ENCODE measurements at regions not wholly inside any gene's neighbourhood (a gene's known extent, or its start where the extent isn't known, plus 50 kb on each side); places are given as distances from the start of the nearest gene placed in this dataset.

DNA sequence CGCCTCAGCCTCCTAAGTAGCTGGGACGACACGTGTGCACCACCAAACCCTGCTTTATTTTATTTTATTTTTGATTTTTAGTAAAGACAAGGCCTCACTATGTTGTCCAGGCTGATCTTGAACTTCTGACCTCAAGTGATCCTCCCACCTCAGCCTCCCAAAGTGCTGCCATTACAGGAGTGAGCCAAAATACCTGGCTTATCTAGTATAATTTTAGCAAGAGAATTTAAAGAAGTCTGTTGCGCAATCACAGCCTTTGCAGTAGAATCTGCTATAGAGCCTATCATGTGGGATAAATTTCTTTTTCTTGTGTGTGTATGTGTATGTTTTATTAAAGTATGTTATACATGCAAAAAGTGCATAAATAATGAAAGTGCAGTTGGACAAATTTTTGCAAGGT, 92.1 kb upstream of the ANKEF1 start:
- TF ChIP-seq, protein P1, sequence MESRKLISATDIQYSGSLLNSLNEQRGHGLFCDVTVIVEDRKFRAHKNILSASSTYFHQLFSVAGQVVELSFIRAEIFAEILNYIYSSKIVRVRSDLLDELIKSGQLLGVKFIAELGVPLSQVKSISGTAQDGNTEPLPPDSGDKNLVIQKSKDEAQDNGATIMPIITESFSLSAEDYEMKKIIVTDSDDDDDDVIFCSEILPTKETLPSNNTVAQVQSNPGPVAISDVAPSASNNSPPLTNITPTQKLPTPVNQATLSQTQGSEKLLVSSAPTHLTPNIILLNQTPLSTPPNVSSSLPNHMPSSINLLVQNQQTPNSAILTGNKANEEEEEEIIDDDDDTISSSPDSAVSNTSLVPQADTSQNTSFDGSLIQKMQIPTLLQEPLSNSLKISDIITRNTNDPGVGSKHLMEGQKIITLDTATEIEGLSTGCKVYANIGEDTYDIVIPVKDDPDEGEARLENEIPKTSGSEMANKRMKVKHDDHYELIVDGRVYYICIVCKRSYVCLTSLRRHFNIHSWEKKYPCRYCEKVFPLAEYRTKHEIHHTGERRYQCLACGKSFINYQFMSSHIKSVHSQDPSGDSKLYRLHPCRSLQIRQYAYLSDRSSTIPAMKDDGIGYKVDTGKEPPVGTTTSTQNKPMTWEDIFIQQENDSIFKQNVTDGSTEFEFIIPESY (IDR thresholded peaks at IDR 0.05), result no peak
- TF ChIP-seq, protein P2, sequence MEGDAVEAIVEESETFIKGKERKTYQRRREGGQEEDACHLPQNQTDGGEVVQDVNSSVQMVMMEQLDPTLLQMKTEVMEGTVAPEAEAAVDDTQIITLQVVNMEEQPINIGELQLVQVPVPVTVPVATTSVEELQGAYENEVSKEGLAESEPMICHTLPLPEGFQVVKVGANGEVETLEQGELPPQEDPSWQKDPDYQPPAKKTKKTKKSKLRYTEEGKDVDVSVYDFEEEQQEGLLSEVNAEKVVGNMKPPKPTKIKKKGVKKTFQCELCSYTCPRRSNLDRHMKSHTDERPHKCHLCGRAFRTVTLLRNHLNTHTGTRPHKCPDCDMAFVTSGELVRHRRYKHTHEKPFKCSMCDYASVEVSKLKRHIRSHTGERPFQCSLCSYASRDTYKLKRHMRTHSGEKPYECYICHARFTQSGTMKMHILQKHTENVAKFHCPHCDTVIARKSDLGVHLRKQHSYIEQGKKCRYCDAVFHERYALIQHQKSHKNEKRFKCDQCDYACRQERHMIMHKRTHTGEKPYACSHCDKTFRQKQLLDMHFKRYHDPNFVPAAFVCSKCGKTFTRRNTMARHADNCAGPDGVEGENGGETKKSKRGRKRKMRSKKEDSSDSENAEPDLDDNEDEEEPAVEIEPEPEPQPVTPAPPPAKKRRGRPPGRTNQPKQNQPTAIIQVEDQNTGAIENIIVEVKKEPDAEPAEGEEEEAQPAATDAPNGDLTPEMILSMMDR (IDR thresholded peaks at IDR 0.05; ENCODE audit: low read depth, low read length, missing input control), result no peak
- TF ChIP-seq GABPA (IDR thresholded peaks at IDR 0.05 in 1 of 2, conservative IDR thresholded peaks at IDR 0.05 in 1 of 2), result no peak
- TF ChIP-seq, protein P3, sequence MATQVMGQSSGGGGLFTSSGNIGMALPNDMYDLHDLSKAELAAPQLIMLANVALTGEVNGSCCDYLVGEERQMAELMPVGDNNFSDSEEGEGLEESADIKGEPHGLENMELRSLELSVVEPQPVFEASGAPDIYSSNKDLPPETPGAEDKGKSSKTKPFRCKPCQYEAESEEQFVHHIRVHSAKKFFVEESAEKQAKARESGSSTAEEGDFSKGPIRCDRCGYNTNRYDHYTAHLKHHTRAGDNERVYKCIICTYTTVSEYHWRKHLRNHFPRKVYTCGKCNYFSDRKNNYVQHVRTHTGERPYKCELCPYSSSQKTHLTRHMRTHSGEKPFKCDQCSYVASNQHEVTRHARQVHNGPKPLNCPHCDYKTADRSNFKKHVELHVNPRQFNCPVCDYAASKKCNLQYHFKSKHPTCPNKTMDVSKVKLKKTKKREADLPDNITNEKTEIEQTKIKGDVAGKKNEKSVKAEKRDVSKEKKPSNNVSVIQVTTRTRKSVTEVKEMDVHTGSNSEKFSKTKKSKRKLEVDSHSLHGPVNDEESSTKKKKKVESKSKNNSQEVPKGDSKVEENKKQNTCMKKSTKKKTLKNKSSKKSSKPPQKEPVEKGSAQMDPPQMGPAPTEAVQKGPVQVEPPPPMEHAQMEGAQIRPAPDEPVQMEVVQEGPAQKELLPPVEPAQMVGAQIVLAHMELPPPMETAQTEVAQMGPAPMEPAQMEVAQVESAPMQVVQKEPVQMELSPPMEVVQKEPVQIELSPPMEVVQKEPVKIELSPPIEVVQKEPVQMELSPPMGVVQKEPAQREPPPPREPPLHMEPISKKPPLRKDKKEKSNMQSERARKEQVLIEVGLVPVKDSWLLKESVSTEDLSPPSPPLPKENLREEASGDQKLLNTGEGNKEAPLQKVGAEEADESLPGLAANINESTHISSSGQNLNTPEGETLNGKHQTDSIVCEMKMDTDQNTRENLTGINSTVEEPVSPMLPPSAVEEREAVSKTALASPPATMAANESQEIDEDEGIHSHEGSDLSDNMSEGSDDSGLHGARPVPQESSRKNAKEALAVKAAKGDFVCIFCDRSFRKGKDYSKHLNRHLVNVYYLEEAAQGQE (IDR thresholded peaks at IDR 0.05), result no peak
- TF ChIP-seq, protein P4, sequence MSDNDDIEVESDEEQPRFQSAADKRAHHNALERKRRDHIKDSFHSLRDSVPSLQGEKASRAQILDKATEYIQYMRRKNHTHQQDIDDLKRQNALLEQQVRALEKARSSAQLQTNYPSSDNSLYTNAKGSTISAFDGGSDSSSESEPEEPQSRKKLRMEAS (IDR thresholded peaks at IDR 0.05), result no peak
- no peak for TF ChIP-seq RXRA (IDR thresholded peaks at IDR 0.05)

Data from liver (tissue), 3 donors.